GM10248 (cell line): ENCODE measurements at regions not wholly inside any gene's neighbourhood (a gene's known extent, or its start where the extent isn't known, plus 50 kb on each side); places are given as distances from the start of the nearest gene placed in this dataset.

ENCODE experiments used
- CTCF ChIA-PET: fragments of 300-600 bp; sonication (Branson Sonifier 250); formaldehyde crosslinking; extraction: SDS; loops from one replicate; lab custom pipeline; 2021; ENCODE audit warnings: antibody characterized with exemption; lab: Yijun Ruan, JAX
- POLR2A ChIA-PET: fragments of 350-650 bp; sonication (Branson Sonifier 250); formaldehyde crosslinking; extraction: SDS; loops from one replicate; lab custom pipeline; 2020; ENCODE audit warnings: antibody characterized with exemption; lab: Yijun Ruan, JAX
- DNase-seq: peaks from one replicate; pipeline ENCODE4 v3.0.0; 2012; ENCODE audit errors: extremely low spot score
- TF ChIP-seq, protein P1 (sequence below): IDR thresholded peaks from 2 replicates; pipeline ENCODE4 v1.5.1; 2012; ENCODE audit warnings: mild to moderate bottlenecking, low read depth; ENCODE audit errors: extremely low read depth, missing control alignments, control extremely low read depth

DNA sequence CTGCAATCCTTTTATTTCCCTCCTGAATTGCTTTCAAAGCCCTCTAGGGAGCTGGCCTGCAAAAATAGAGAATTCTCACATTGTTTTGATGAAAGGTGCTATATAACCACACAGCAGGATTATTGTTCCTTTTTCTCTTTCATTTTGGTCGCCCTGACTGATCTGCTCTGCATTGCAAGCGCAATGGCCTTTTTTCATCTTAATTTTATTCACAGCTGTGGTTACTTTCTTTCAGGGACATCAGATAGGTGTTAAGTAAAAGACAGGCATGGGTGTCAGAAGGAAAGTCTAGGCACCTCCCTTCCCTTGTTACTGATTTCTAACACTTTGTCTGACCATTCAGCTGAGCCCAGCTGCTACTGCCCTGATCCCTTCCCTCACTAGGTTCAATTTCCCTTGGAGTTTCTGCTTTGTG, 850.5 kb upstream of the MAP3K7 start:
- no peak for DNase-seq
- ChIA-PET CTCF (interaction anchor here (1.1 kb wide), 1 partner anchor 9 kb away, joined by 3 read pairs; no protein-coding TSS in a partner anchor), POLR2A (no interaction called here)
- TF ChIP-seq, protein P1, sequence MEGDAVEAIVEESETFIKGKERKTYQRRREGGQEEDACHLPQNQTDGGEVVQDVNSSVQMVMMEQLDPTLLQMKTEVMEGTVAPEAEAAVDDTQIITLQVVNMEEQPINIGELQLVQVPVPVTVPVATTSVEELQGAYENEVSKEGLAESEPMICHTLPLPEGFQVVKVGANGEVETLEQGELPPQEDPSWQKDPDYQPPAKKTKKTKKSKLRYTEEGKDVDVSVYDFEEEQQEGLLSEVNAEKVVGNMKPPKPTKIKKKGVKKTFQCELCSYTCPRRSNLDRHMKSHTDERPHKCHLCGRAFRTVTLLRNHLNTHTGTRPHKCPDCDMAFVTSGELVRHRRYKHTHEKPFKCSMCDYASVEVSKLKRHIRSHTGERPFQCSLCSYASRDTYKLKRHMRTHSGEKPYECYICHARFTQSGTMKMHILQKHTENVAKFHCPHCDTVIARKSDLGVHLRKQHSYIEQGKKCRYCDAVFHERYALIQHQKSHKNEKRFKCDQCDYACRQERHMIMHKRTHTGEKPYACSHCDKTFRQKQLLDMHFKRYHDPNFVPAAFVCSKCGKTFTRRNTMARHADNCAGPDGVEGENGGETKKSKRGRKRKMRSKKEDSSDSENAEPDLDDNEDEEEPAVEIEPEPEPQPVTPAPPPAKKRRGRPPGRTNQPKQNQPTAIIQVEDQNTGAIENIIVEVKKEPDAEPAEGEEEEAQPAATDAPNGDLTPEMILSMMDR = no peak

DNA sequence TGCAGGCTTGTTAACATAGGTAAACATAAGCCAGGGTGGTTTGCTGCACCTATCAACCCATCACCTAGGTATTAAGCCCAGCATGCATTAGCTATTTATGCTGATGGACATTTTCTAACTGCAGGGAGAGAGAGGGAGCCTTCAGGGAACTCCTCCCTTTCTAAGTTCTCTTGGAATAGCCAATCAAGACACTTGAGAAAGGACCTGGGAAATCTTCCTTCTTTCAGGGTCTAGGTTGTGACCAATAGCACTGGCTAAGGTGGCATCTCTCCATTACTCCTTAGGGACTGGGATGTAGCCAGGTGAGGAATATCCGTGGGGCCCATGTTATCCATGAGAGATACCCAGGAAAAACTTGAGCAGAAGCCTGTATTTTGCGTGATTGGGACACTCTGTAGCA, 849.6 kb upstream of the MAP3K7 start:
- POLR2A ChIA-PET = no interaction called here
- no peak for DNase-seq
- CTCF ChIA-PET = interaction anchor here (1.4 kb wide), 1 partner anchor 9 kb away, joined by 3 read pairs; no protein-coding TSS in a partner anchor
- TF ChIP-seq, protein P1 = no peak

DNA sequence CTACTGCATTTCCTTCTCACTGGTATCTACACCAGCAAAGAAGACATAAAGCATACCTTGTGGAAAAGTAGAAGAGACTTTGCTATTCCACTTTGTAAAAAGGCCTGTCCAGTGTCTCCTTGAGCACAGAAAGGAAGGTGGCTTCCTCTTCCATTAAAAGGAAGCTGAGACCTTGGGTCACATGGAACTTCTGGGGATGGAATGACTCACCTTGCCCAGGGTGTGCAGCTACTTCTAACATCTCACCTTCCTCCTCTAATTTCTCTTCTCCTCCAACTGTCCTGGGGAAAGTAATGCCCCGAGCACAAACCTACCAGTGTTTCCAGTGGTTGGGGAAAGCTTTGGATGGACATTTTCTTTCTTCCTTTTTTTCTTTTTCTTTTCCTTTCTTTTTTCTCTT, 848.8 kb upstream of the MAP3K7 start:
- ChIA-PET CTCF (interaction anchor here (1.4 kb wide), 1 partner anchor 8 kb away, joined by 3 read pairs; no protein-coding TSS in a partner anchor), POLR2A (no interaction called here)
- TF ChIP-seq, protein P1 = no peak
- no peak for DNase-seq

DNA sequence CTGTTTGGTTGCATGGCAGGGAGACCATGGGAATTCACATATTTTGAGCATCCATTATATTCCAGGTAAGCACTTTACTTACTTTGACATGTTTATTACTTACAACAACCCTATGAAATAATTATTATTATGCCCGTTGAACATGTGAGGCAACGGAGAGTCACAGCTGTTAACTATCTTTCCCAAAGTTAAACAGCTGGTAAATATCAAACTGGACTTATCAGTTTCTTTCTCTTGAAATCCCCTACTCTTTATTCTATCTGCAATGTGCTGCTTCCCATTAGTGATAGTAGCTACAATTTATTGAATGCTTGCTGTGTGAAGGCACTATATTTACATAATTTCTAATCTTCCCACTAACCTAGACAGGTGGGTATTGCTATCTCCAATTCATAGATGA, 847.7 kb upstream of the MAP3K7 start:
- ChIA-PET POLR2A (no interaction called here), CTCF (interaction anchor here (1.9 kb wide), 1 partner anchor 9 kb away, joined by 10 read pairs; no protein-coding TSS in a partner anchor)
- DNase-seq = no peak

DNA sequence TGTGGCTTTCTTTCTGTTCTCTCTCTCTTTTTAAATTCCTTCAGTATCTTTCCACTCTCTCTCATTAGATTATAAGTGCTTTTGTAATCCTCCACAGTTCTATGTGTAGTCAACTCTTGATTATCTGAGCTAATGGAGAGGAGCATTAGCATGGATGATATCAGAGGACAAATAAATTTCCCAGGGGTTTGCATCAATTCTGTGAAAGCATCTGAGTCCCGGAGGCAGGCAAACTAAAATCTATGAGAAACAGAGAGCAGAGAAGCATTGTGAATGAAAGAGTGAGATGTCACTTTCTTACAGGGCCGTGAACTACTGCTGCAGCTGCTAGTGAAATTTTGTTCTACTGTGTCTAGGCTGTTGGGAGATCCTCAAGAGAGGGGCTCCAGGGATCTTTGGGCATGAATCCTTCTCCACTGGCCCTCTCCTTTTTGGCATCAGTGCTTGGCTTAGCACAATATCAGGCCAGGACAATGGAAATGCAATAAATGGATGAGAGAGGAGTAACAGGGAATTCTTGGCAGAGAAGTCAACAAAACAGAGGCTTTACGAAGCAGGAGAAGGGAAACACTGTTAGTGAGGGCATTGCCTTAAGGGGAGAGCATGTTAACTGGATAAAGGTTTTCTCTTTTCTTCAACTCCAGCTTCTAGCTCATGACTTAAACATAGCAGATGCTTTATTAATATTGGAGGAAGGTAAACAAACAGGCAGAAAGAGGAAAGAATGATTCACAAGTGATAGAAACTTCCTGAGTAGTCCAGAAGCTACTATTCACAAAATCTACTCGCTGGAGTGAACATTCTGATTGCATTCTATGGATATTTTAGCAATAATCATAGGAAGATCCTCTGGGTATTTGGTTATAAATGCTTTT, 847.0 kb upstream of the MAP3K7 start:
- DNase-seq = no peak
- ChIA-PET POLR2A (no interaction called here), CTCF (interaction anchor here (1.1 to 1.9 kb wide), 3 partner anchors 8 to 13 kb away, joined by 3 to 10 read pairs (median 5); no protein-coding TSS in a partner anchor)
- TF ChIP-seq, protein P1 = no peak

More for the DNA sequence above, 847.7 kb upstream of the MAP3K7 start:
- TF ChIP-seq, protein P1 = no peak

DNA sequence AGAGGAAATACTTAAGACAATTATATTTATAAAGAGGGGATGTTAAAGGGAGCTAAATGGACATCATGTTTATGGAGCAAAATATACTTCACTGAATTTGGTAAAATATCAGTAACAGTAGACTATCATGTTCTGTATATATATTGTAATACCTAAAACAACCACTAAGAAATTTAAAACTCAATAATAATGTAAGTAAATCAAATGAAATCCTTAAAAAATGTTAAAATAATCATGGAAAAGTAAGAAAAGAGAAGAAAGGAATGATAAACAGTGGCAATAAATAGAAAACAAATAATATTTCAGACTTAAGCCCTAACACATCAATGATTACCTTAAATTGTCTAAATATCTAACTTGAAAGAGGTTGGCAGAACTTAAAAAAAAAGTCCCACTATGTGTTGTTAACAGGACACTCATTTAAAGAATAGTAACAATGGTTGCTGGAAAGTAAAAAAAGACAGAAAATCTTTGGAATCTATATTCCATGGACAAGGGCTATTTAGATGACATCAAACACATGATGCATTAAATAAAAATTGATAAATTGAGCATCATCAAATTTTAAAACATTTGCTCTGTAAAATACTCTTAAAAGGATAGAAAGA, 842.2 kb upstream of the MAP3K7 start:
- DNase-seq = no peak
- ChIA-PET POLR2A (no interaction called here), CTCF (no interaction called here)
- TF ChIP-seq, protein P1 = no peak
